K562 (cell line): ENCODE measurements at regions not wholly inside any gene's neighbourhood (a gene's known extent, or its start where the extent isn't known, plus 50 kb on each side); places are given as distances from the start of the nearest gene placed in this dataset.

Source experiments
- ATAC-seq: fragments of 200-7000 bp; cut with Tn5 transposase; 3 replicates; pipeline ENCODE4 v1.9.1; 2020; ENCODE audit warnings: moderate library complexity
- BruUV-seq: library from RNA; stranded (reverse); fragments of 400-500 nt; replicated peaks from 2 replicates; lab custom pipeline; 2021; lab: Mats Ljungman, UMichigan
- CTCF ChIA-PET: fragments of 300-600 bp; formaldehyde crosslinking; extraction: SDS; loops from one replicate; lab custom pipeline; 2021; ENCODE audit warnings: low intra/inter-chr PET ratio; lab: Yijun Ruan, JAX
- POLR2A ChIA-PET: fragments of 300-600, 350-650 bp; sonication (Branson Sonifier 250); formaldehyde crosslinking; extraction: SDS; loops from one replicate; lab custom pipeline; 2021; ENCODE audit warnings: antibody characterized with exemption, inconsistent platforms; lab: Yijun Ruan, JAX
- DNase-seq, 4 experiments: peaks; one replicate each; pipeline versions ENCODE4 v3.0.0 to v3.0.0-alpha.2; 2011 to 2018; ENCODE audit warnings: low spot score in 3 of 4, mixed read lengths in 3 of 4; ENCODE audit errors: extremely low read depth in 1 of 4
- FAIRE-seq: peaks from 2 replicates; lab custom pipeline; 2011; peaks lifted over from hg19 to GRCh38; lab: Jason Lieb, UNC
- H2AFZ ChIP-seq: 2 replicates; pipeline ENCODE4 v1.6.0; 2011; ENCODE audit warnings: low read depth, low read length, control low read depth, inconsistent platforms
- H3K27ac ChIP-seq: fragments of 200-600 bp; 3 replicates; pipeline ENCODE4 v1.8.0; 2011; ENCODE audit warnings: low read depth, mild to moderate bottlenecking, control low read depth, inconsistent platforms, low read length, moderate library complexity, mixed read lengths; ENCODE audit errors: extremely low read depth
- H3K27me3 ChIP-seq, 2 experiments: fragments of 300-600 bp in 1 of 2; 2 replicates in 1 of 2; 3 replicates in 1 of 2; pipeline versions ENCODE4 v1.6.0 to v1.8.0; 2011; ENCODE audit warnings: inconsistent platforms in 2 of 2, low read length in 2 of 2, mild to moderate bottlenecking in 1 of 2, mixed read lengths in 1 of 2, moderate library complexity in 1 of 2; ENCODE audit not compliant: control insufficient read depth in 2 of 2, insufficient read depth in 2 of 2
- H3K36me3 ChIP-seq: fragments of 300-600 bp; 3 replicates; pipeline ENCODE4 v1.8.0; 2011; ENCODE audit warnings: mild to moderate bottlenecking, low read length, inconsistent platforms; ENCODE audit not compliant: control insufficient read depth, insufficient read depth
- H3K4me1 ChIP-seq, 2 experiments: fragments of 200-600 bp in 1 of 2; replicated peaks in 1 of 2; 2 replicates in 1 of 2; 3 replicates in 1 of 2; pipeline versions ENCODE4 v1.5.1 to v1.8.0; 2011; ENCODE audit warnings: inconsistent platforms in 2 of 2, low read length in 2 of 2, mild to moderate bottlenecking in 1 of 2, mixed read lengths in 1 of 2, moderate library complexity in 1 of 2; ENCODE audit not compliant: control insufficient read depth in 2 of 2, insufficient read depth in 2 of 2
- H3K4me2 ChIP-seq: 2 replicates; pipeline ENCODE4 v1.6.1; 2011; ENCODE audit warnings: low read length, control low read depth, inconsistent platforms, mixed read lengths; ENCODE audit not compliant: insufficient read depth
- H3K4me3 ChIP-seq: fragments of 200-600 bp; sonication (generic), shearing (Covaris generic); 2 replicates; pipeline ENCODE4 v1.5.1; 2016; ENCODE audit warnings: control low read depth, inconsistent platforms
- H3K79me2 ChIP-seq: fragments of 200-600 bp; 3 replicates; pipeline ENCODE4 v1.8.0; 2011; ENCODE audit warnings: low read length, inconsistent platforms; ENCODE audit not compliant: control insufficient read depth, insufficient read depth
- H3K9ac ChIP-seq, 2 experiments: 2 replicates each; pipeline versions ENCODE4 v1.6.0 to v1.6.1; 2011; ENCODE audit warnings: low read depth in 2 of 2, low read length in 2 of 2, control low read depth in 1 of 2, inconsistent platforms in 1 of 2, mild to moderate bottlenecking in 1 of 2, mixed read lengths in 1 of 2; ENCODE audit not compliant: insufficient read depth in 1 of 2
- H3K9me1 ChIP-seq: one replicate; pipeline ENCODE4 v1.6.0; 2011; ENCODE audit warnings: inconsistent platforms, mild to moderate bottlenecking, low read length, moderate library complexity; ENCODE audit not compliant: control insufficient read depth, insufficient read depth
- H3K9me3 ChIP-seq: replicated peaks from 2 replicates; pipeline ENCODE4 v1.5.1; 2011; ENCODE audit warnings: low read depth, low read length, inconsistent platforms; ENCODE audit not compliant: control insufficient read depth, insufficient read depth
- H4K20me1 ChIP-seq: replicated peaks from 2 replicates; pipeline ENCODE4 v1.6.1; 2011; ENCODE audit warnings: low read length, inconsistent platforms, mixed read lengths; ENCODE audit not compliant: control insufficient read depth, insufficient read depth
- MLX ChIP-seq, 2 experiments: fragments of 450-650 bp in 1 of 2; sonication (generic) in 1 of 2; formaldehyde crosslinking; conservative IDR thresholded peaks; 2 replicates each; pipeline versions ENCODE4 v1.4.0 to v1.8.1; 2020 to 2022; ENCODE audit warnings: mild to moderate bottlenecking in 1 of 2, missing genetic modification reagents in 1 of 2
- SREBF1 ChIP-seq: fragments of 150-350 bp; IDR thresholded peaks from 2 replicates; pipeline ENCODE4 v1.6.1; 2014; ENCODE audit warnings: antibody characterized with exemption, low read depth, low read length, borderline replicate concordance
- TFE3 ChIP-seq: fragments of 450-650 bp; formaldehyde crosslinking; IDR thresholded peaks from 2 replicates; pipeline ENCODE4 v1.4.0; 2020; ENCODE audit warnings: mild to moderate bottlenecking, mixed read lengths
- XRCC3 ChIP-seq: fragments of 450-650 bp; IDR thresholded peaks from 2 replicates; pipeline ENCODE4 v1.6.1; 2017; ENCODE audit warnings: mild to moderate bottlenecking, moderate library complexity
- ZNF507 ChIP-seq: conservative IDR thresholded peaks from 2 replicates; pipeline ENCODE4 v1.6.1; 2017; ENCODE audit warnings: missing genetic modification characterization, missing compliant biosample characterization
- ZNF695 ChIP-seq: fragments of 450-650 bp; formaldehyde crosslinking; IDR thresholded peaks from 2 replicates; pipeline ENCODE4 v1.4.0; 2020; ENCODE audit warnings: mild to moderate bottlenecking, moderate library complexity
- WGBS: fragments of 100-300 bp; shearing (Covaris generic); methylation state at CpG from one replicate; pipeline ENCODE4 v1.1.6; 2016; ENCODE audit warnings: low coverage, mixed read lengths; ENCODE audit not compliant: insufficient coverage; ENCODE audit errors: missing lambda C conversion rate; 5-methylcytosine and 5-hydroxymethylcytosine counted together
- in situ Hi-C: fragments of 300-500 bp; cut with MboI; formaldehyde crosslinking; loops from 4 replicates; pipeline ENCODE4 v1.15.0; 2018; ENCODE audit warnings: inconsistent platforms, mixed read lengths
- intact Hi-C: fragments of 100-400 bp; cut with micrococcal nuclease; formaldehyde crosslinking; loops from 2 replicates; pipeline ENCODE4 v1.14.2; 2022

- DNase-seq (no peak), ATAC-seq (no peak), FAIRE-seq (no peak)
- intact Hi-C loops (no loop called here), in situ Hi-C loops (no loop called here)
- Histone ChIP-seq H3K27me3 (no peaks in the 10 kb centered on the region), H3K4me3 (no peak overlapping the region), H3K9ac (no peak overlapping the region), H3K4me1 (no peaks in the 10 kb centered on the region), H3K27ac (no peak overlapping the region), H4K20me1 (no peaks in the 10 kb centered on the region), H3K9me1 (no peaks in the 10 kb centered on the region), H3K9me3 (no peaks in the 10 kb centered on the region), H2AFZ (no peak overlapping the region), H3K79me2 (no peaks in the 10 kb centered on the region), H3K4me2 (no peak overlapping the region), H3K36me3 (no peaks in the 10 kb centered on the region)
- BruUV-seq = no TSS peak
- WGBS = 0% methylated on average over 1 of the region's 1 CpG
- no peak for TF ChIP-seq TFE3
- no peak for TF ChIP-seq SREBF1
- TF ChIP-seq XRCC3 = no peak
- no peak for TF ChIP-seq ZNF695 (CRISPR knock-in tag)
- TF ChIP-seq ZNF507 = no peak
- TF ChIP-seq MLX (CRISPR knock-in tag; conservative IDR thresholded peaks at IDR 0.05) = no peak
- CTCF ChIA-PET = no interaction called here
- POLR2A ChIA-PET = no interaction called here
Observed at GRCh38 chr9:115674091-115674490, 479.5 kb upstream of the PAPPA start.
